ENCODE measurements at regions not wholly inside any gene's neighbourhood (a gene's known extent, or its start where the extent isn't known, plus 50 kb on each side); places are given as distances from the start of the nearest gene placed in this dataset.

GRCh38 chr5:102623329-102624065 lies 124.7 kb upstream of the SLCO6A1 start:
- no peak overlapping the region for H3K27ac ChIP-seq (ENCODE audit: low read depth, low read length)
- POLR2A ChIA-PET (ENCODE audit: partially characterized antibody), result no interaction called here
- FAIRE-seq, result no peak

More at GRCh38 chr5:102623329-102624065, 124.7 kb upstream of the SLCO6A1 start:
- Histone ChIP-seq H3K79me1 (ENCODE audit: low read depth, low read length) (no peaks in the 10 kb centered on the region), H2BK12ac (ENCODE audit: low read depth, low read length) (no peak overlapping the region), H3K4me2 (ENCODE audit: insufficient read depth in 1 of 2, low read depth in 2 of 2, low read length in 2 of 2) (no peak overlapping the region), H3K9me3 (ENCODE audit: insufficient read depth in 2 of 2, low read depth in 1 of 2, low read length in 1 of 2) (no peaks in the 10 kb centered on the region), H4K91ac (replicated peaks; ENCODE audit: insufficient read length, low read length) (no peak overlapping the region), H3K36me3 (ENCODE audit: control insufficient read depth in 2 of 4, insufficient read depth in 4 of 4, low read length in 3 of 4) (no peaks in the 10 kb centered on the region), H2BK5ac (ENCODE audit: low read depth, low read length) (no peak overlapping the region), H3K23ac (ENCODE audit: insufficient read length) (no peak overlapping the region), H4K20me1 (replicated peaks in 1 of 2; ENCODE audit: control insufficient read depth in 1 of 2, insufficient read depth in 2 of 2, low read length in 2 of 2) (no peaks in the 10 kb centered on the region), H3K23me2 (ENCODE audit: low read depth, low read length) (no peaks in the 10 kb centered on the region), H3K4ac (replicated peaks; ENCODE audit: insufficient read length, low read depth, low read length) (no peak overlapping the region), H3K56ac (replicated peaks; ENCODE audit: insufficient read length, low read depth, low read length) (no peak overlapping the region), H3K9ac (replicated peaks in 1 of 4; ENCODE audit: extremely low read depth in 1 of 4, low read depth in 3 of 4, low read length in 3 of 4) (no peak overlapping the region), H4K8ac (ENCODE audit: extremely low read depth, insufficient read depth, low read length) (no peak overlapping the region), H2AK5ac (ENCODE audit: low read depth, low read length) (no peak overlapping the region), H3K4me3 (ENCODE audit: extremely low read depth in 1 of 4, insufficient read depth in 2 of 4, low read depth in 3 of 4, low read length in 4 of 4) (no peak overlapping the region), H4K5ac (ENCODE audit: insufficient read length, low read depth, low read length) (no peak overlapping the region), H3K18ac (ENCODE audit: extremely low read depth, low read length) (no peak overlapping the region), H3K27me3 (replicated peaks in 1 of 4; ENCODE audit: control insufficient read depth in 3 of 4, extremely low read depth in 1 of 4, insufficient read depth in 3 of 4, low read length in 3 of 4) (peaks cover 0 to 2% (median 0%) of the 10 kb centered on the region in 4 experiments; a peak in 1 of 7 replicates), H3K14ac (ENCODE audit: insufficient read length) (no peak overlapping the region), H2BK15ac (ENCODE audit: low read length) (no peak overlapping the region), H3K4me1 (replicated peaks in 1 of 4; ENCODE audit: control insufficient read depth in 3 of 4, insufficient read depth in 4 of 4, low read length in 3 of 4) (no peaks in the 10 kb centered on the region), H2AFZ (ENCODE audit: low read length) (no peak overlapping the region), H3K79me2 (ENCODE audit: control insufficient read depth in 1 of 2, insufficient read depth in 2 of 2, low read length in 2 of 2) (no peaks in the 10 kb centered on the region), H2BK20ac (ENCODE audit: low read length) (no peak overlapping the region), H2BK120ac (replicated peaks; ENCODE audit: low read depth, low read length) (no peak overlapping the region)
- CTCF ChIA-PET (ENCODE audit: partially characterized antibody), result no interaction called here
- WGBS, 2 experiments (ENCODE audit: extremely low coverage in 1 of 2, insufficient coverage in 1 of 2, insufficient read length in 1 of 2, insufficient replicate concordance in 2 of 2, low coverage in 1 of 2, low lambda C conversion rate in 2 of 2, missing lambda C conversion rate in 1 of 2), result 88% methylated on average over 4 of the region's 4 CpGs; no CpG with 5 or more reads in 1 of the 2 experiments
- DNase-seq (ENCODE audit: low read depth in 1 of 2, low spot score in 2 of 2), result no peak
- TF ChIP-seq USF2 (IDR thresholded peaks at IDR 0.05; ENCODE audit: low read length) (no peak), SIRT6 (IDR thresholded peaks at IDR 0.05; ENCODE audit: low read length) (no peak), NRF1 (IDR thresholded peaks at IDR 0.05; ENCODE audit: low read depth, low read length) (no peak), CREB1 (IDR thresholded peaks at IDR 0.05) (no peak), POU5F1 (IDR thresholded peaks at IDR 0.05; ENCODE audit: low read depth, low read length) (no peak), EZH2 (IDR thresholded peaks at IDR 0.05; ENCODE audit: low read depth, low read length, severe bottlenecking) (no peak), CHD1 (IDR thresholded peaks at IDR 0.05; ENCODE audit: low read depth, low read length) (no peak), TEAD4 (IDR thresholded peaks at IDR 0.05; ENCODE audit: low read depth, low read length) (no peak), TAF1 (IDR thresholded peaks at IDR 0.05; ENCODE audit: low read depth, low read length) (no peak), RNF2 (IDR thresholded peaks at IDR 0.05; ENCODE audit: borderline replicate concordance, low read depth, low read length, missing control alignments, poor library complexity, severe bottlenecking) (no peak), CHD2 (IDR thresholded peaks at IDR 0.05; ENCODE audit: low read length) (no peak), SIX5 (IDR thresholded peaks at IDR 0.05; ENCODE audit: low read depth, low read length) (no peak)
